Trophoblast cell (in vitro differentiated cells and primary cell): ENCODE measurements at regions not wholly inside any gene's neighbourhood (a gene's known extent, or its start where the extent isn't known, plus 50 kb on each side); places are given as distances from the start of the nearest gene placed in this dataset.

Source experiments
- DNase-seq, 2 donors: peaks; one replicate each; pipeline ENCODE4 v3.0.0-alpha.2; 2016
- H2AFZ ChIP-seq: 2 replicates; pipeline ENCODE4 v1.6.1; 2013; ENCODE audit warnings: low read length, moderate library complexity, mild to moderate bottlenecking; ENCODE audit not compliant: insufficient read depth, poor library complexity
- H2AK5ac ChIP-seq: 2 replicates; pipeline ENCODE4 v1.6.1; 2013; ENCODE audit warnings: mild to moderate bottlenecking, low read length
- H2BK120ac ChIP-seq: 2 replicates; pipeline ENCODE4 v1.6.1; 2013; ENCODE audit warnings: low read length, mild to moderate bottlenecking, moderate library complexity; ENCODE audit not compliant: insufficient read depth, poor library complexity
- H2BK12ac ChIP-seq: 2 replicates; pipeline ENCODE4 v1.6.1; 2013; ENCODE audit warnings: mild to moderate bottlenecking, low read length, moderate library complexity
- H2BK5ac ChIP-seq: 2 replicates; pipeline ENCODE4 v1.6.1; 2013; ENCODE audit warnings: low read length, low read depth, moderate library complexity, mild to moderate bottlenecking; ENCODE audit not compliant: poor library complexity
- H3K14ac ChIP-seq: 2 replicates; pipeline ENCODE4 v1.6.1; 2013; ENCODE audit warnings: mild to moderate bottlenecking, low read length
- H3K18ac ChIP-seq: 2 replicates; pipeline ENCODE4 v1.6.1; 2013; ENCODE audit warnings: mild to moderate bottlenecking, low read length
- H3K23ac ChIP-seq: 2 replicates; pipeline ENCODE4 v1.6.1; 2013; ENCODE audit warnings: low read length
- H3K27ac ChIP-seq: 2 replicates; pipeline ENCODE4 v1.5.1; 2013; ENCODE audit warnings: low read depth, mild to moderate bottlenecking, inconsistent platforms, low read length, moderate library complexity
- H3K27me3 ChIP-seq: 2 replicates; pipeline ENCODE4 v1.6.1; 2013; ENCODE audit warnings: inconsistent platforms, mild to moderate bottlenecking, low read length, moderate library complexity; ENCODE audit not compliant: insufficient read depth
- H3K36me3 ChIP-seq, 2 experiments: 1 replicate in 1 of 2; 2 replicates in 1 of 2; pipeline ENCODE4 v1.6.1; 2013; ENCODE audit warnings: low read length in 2 of 2, mild to moderate bottlenecking in 2 of 2, moderate library complexity in 1 of 2; ENCODE audit not compliant: insufficient read depth in 2 of 2, control insufficient read depth in 1 of 2
- H3K4ac ChIP-seq: 2 replicates; pipeline ENCODE4 v1.6.1; 2013; ENCODE audit warnings: low read depth, mild to moderate bottlenecking, low read length, moderate library complexity
- H3K4me1 ChIP-seq, 2 experiments: 1 replicate in 1 of 2; 2 replicates in 1 of 2; pipeline ENCODE4 v1.6.1; 2013; ENCODE audit warnings: low read length in 2 of 2, mild to moderate bottlenecking in 2 of 2, moderate library complexity in 1 of 2; ENCODE audit not compliant: insufficient read depth in 2 of 2, control insufficient read depth in 1 of 2
- H3K4me2 ChIP-seq: 2 replicates; pipeline ENCODE4 v1.6.1; 2013; ENCODE audit warnings: inconsistent platforms, mild to moderate bottlenecking, low read length, moderate library complexity
- H3K4me3 ChIP-seq: 2 replicates; pipeline ENCODE4 v1.5.1; 2013; ENCODE audit warnings: mild to moderate bottlenecking, low read depth, low read length, inconsistent platforms
- H3K79me1 ChIP-seq: one replicate; pipeline ENCODE4 v1.6.1; 2013; ENCODE audit warnings: low read length
- H3K79me2 ChIP-seq: 2 replicates; pipeline ENCODE4 v1.6.1; 2013; ENCODE audit warnings: low read length, mild to moderate bottlenecking; ENCODE audit not compliant: control insufficient read depth, insufficient read depth, poor library complexity
- H3K9ac ChIP-seq: 2 replicates; pipeline ENCODE4 v1.6.1; 2013; ENCODE audit warnings: mild to moderate bottlenecking, low read length
- H3K9me3 ChIP-seq: 2 replicates; pipeline ENCODE4 v1.6.1; 2013; ENCODE audit warnings: low read depth, mild to moderate bottlenecking, control low read depth, inconsistent platforms, low read length; ENCODE audit not compliant: insufficient read depth
- H4K12ac ChIP-seq: 2 replicates; pipeline ENCODE4 v1.6.1; 2013; ENCODE audit warnings: low read depth, mild to moderate bottlenecking, low read length, moderate library complexity
- H4K8ac ChIP-seq: 2 replicates; pipeline ENCODE4 v1.6.1; 2013; ENCODE audit warnings: low read depth, mild to moderate bottlenecking, low read length, moderate library complexity
- H4K91ac ChIP-seq: one replicate; pipeline ENCODE4 v1.6.1; 2013; ENCODE audit warnings: low read depth, mild to moderate bottlenecking, low read length, moderate library complexity
- WGBS: extraction: QIAGEN DNeasy Blood & Tissue Kit; methylation state at CpG from one replicate; pipeline ENCODE4 v1.1.7; 2013; ENCODE audit warnings: missing lambda C conversion rate; ENCODE audit not compliant: insufficient read length, insufficient coverage; ENCODE audit errors: extremely low coverage; 5-methylcytosine and 5-hydroxymethylcytosine counted together

GRCh38 chrX:5220421-5220820, 1008.2 kb downstream of the NLGN4X start:
- H3K4me3 ChIP-seq, result no peak overlapping the region
- no peak overlapping the region for H4K91ac ChIP-seq
- no peaks in the 10 kb centered on the region for H3K4me1 ChIP-seq
- peak in 1 of 2 donors; percentile 33 for DNase-seq
- no peak overlapping the region for H3K4me2 ChIP-seq
- H3K14ac ChIP-seq, result no peak overlapping the region
- no peak overlapping the region for H2AFZ ChIP-seq
- H3K4ac ChIP-seq, result no peak overlapping the region
- H4K12ac ChIP-seq, result no peak overlapping the region
- no peak overlapping the region for H2BK120ac ChIP-seq
- H3K27ac ChIP-seq, result no peak overlapping the region
- no peaks in the 10 kb centered on the region for H3K79me2 ChIP-seq
- H3K36me3 ChIP-seq, result no peaks in the 10 kb centered on the region
- no peak overlapping the region for H2AK5ac ChIP-seq
- H3K9me3 ChIP-seq, result no peaks in the 10 kb centered on the region
- no peak overlapping the region for H3K18ac ChIP-seq
- no peaks in the 10 kb centered on the region for H3K79me1 ChIP-seq
- no peak overlapping the region for H2BK12ac ChIP-seq
- no peak overlapping the region for H3K9ac ChIP-seq
- no peaks in the 10 kb centered on the region for H3K27me3 ChIP-seq
- H2BK5ac ChIP-seq, result no peak overlapping the region
- H4K8ac ChIP-seq, result no peak overlapping the region
- H3K23ac ChIP-seq, result no peak overlapping the region

GRCh38 chrX:5194806-5195205, 1033.9 kb downstream of the NLGN4X start:
- no CpG with 5 or more reads among the region's 4 CpGs for WGBS
- H2AFZ ChIP-seq, result no peak overlapping the region
- H3K14ac ChIP-seq, result no peak overlapping the region
- H3K36me3 ChIP-seq, result no peaks in the 10 kb centered on the region
- H3K79me1 ChIP-seq, result no peaks in the 10 kb centered on the region
- H3K9me3 ChIP-seq, result no peaks in the 10 kb centered on the region
- H3K18ac ChIP-seq, result no peak overlapping the region
- DNase-seq, result no peak
- no peaks in the 10 kb centered on the region for H3K27me3 ChIP-seq
- no peak overlapping the region for H4K12ac ChIP-seq
- no peak overlapping the region for H3K23ac ChIP-seq
- H2BK120ac ChIP-seq, result no peak overlapping the region
- no peak overlapping the region for H2AK5ac ChIP-seq
- H2BK5ac ChIP-seq, result no peak overlapping the region
- H2BK12ac ChIP-seq, result no peak overlapping the region
- H3K9ac ChIP-seq, result no peak overlapping the region
- H3K4me1 ChIP-seq, result no peaks in the 10 kb centered on the region
- no peak overlapping the region for H3K4ac ChIP-seq
- no peak overlapping the region for H4K91ac ChIP-seq
- H3K4me3 ChIP-seq, result no peak overlapping the region
- no peaks in the 10 kb centered on the region for H3K79me2 ChIP-seq
- H3K4me2 ChIP-seq, result no peak overlapping the region
- H4K8ac ChIP-seq, result no peak overlapping the region
- H3K27ac ChIP-seq, result no peak overlapping the region

GRCh38 chrX:5180135-5180741, 1048.4 kb downstream of the NLGN4X start:
- Histone ChIP-seq H3K14ac (no peak overlapping the region), H3K36me3 (no peaks in the 10 kb centered on the region), H4K8ac (no peak overlapping the region), H2BK120ac (no peak overlapping the region), H3K27me3 (no peaks in the 10 kb centered on the region), H4K91ac (no peak overlapping the region), H3K9ac (no peak overlapping the region), H2AK5ac (no peak overlapping the region), H3K9me3 (no peaks in the 10 kb centered on the region), H3K27ac (no peak overlapping the region), H2BK12ac (no peak overlapping the region), H3K4me2 (no peak overlapping the region), H3K79me1 (no peaks in the 10 kb centered on the region), H3K18ac (no peak overlapping the region), H3K23ac (no peak overlapping the region), H3K79me2 (no peaks in the 10 kb centered on the region), H2AFZ (no peak overlapping the region), H3K4me3 (no peak overlapping the region), H3K4ac (no peak overlapping the region), H3K4me1 (no peaks in the 10 kb centered on the region), H2BK5ac (no peak overlapping the region), H4K12ac (no peak overlapping the region)
- DNase-seq, result no peak
- WGBS, result no CpG with 5 or more reads among the region's 12 CpGs

GRCh38 chrX:5176766-5177165, 1051.9 kb downstream of the NLGN4X start:
- H3K27ac ChIP-seq, result no peak overlapping the region
- H3K14ac ChIP-seq, result no peak overlapping the region
- no peak overlapping the region for H3K4ac ChIP-seq
- no peak overlapping the region for H2BK120ac ChIP-seq
- no peak overlapping the region for H3K23ac ChIP-seq
- H3K27me3 ChIP-seq, result no peaks in the 10 kb centered on the region
- no peaks in the 10 kb centered on the region for H3K36me3 ChIP-seq
- no peak overlapping the region for H4K91ac ChIP-seq
- no CpG with 5 or more reads among the region's 1 CpG for WGBS
- no peak overlapping the region for H2BK5ac ChIP-seq
- no peak overlapping the region for H2AK5ac ChIP-seq
- no peaks in the 10 kb centered on the region for H3K9me3 ChIP-seq
- no peak overlapping the region for H2AFZ ChIP-seq
- H3K4me2 ChIP-seq, result no peak overlapping the region
- no peak overlapping the region for H3K4me3 ChIP-seq
- H3K4me1 ChIP-seq, result no peaks in the 10 kb centered on the region
- no peaks in the 10 kb centered on the region for H3K79me1 ChIP-seq
- no peak overlapping the region for H4K8ac ChIP-seq
- H3K79me2 ChIP-seq, result no peaks in the 10 kb centered on the region
- H4K12ac ChIP-seq, result no peak overlapping the region
- no peak for DNase-seq
- H3K9ac ChIP-seq, result no peak overlapping the region
- no peak overlapping the region for H3K18ac ChIP-seq
- no peak overlapping the region for H2BK12ac ChIP-seq
